Osteoblast (primary cell): ENCODE measurements at regions not wholly inside any gene's neighbourhood (a gene's known extent, or its start where the extent isn't known, plus 50 kb on each side); places are given as distances from the start of the nearest gene placed in this dataset.

Source experiments
- DNase-seq: peaks from one replicate; pipeline ENCODE4 v3.0.0; 2011; ENCODE audit warnings: low spot score, mixed read lengths; ENCODE audit not compliant: insufficient read length; ENCODE audit errors: missing footprints
- H2AFZ ChIP-seq: 2 replicates; pipeline ENCODE4 v1.6.0; 2011; ENCODE audit warnings: mild to moderate bottlenecking, low read length
- H3K27ac ChIP-seq: 2 replicates; pipeline ENCODE4 v1.5.1; 2011; ENCODE audit warnings: mild to moderate bottlenecking, low read depth, low read length, moderate library complexity
- H3K27me3 ChIP-seq: 2 replicates; pipeline ENCODE4 v1.6.0; 2012; ENCODE audit warnings: mild to moderate bottlenecking, control low read depth, inconsistent platforms, low read length, moderate library complexity; ENCODE audit not compliant: insufficient read depth
- H3K36me3 ChIP-seq: 2 replicates; pipeline ENCODE4 v1.5.1; 2011; ENCODE audit warnings: mild to moderate bottlenecking, low read length, control low read depth, moderate library complexity; ENCODE audit not compliant: insufficient read depth
- H3K4me1 ChIP-seq: 2 replicates; pipeline ENCODE4 v1.5.1; 2011; ENCODE audit warnings: mild to moderate bottlenecking, low read length, control low read depth, moderate library complexity; ENCODE audit not compliant: insufficient read depth
- H3K4me2 ChIP-seq: 2 replicates; pipeline ENCODE4 v1.6.0; 2011; ENCODE audit warnings: mild to moderate bottlenecking, low read length; ENCODE audit not compliant: insufficient read depth
- H3K4me3 ChIP-seq: fragments of 200-600 bp; sonication (generic); 3 replicates; pipeline ENCODE4 v1.5.1; 2012; ENCODE audit warnings: mild to moderate bottlenecking, low read length, inconsistent platforms; ENCODE audit not compliant: insufficient read depth
- H3K79me2 ChIP-seq: 2 replicates; pipeline ENCODE4 v1.6.0; 2012; ENCODE audit warnings: mild to moderate bottlenecking, low read length, control low read depth, inconsistent platforms; ENCODE audit not compliant: insufficient read depth
- H3K9me3 ChIP-seq: 2 replicates; pipeline ENCODE4 v1.5.1; 2011; ENCODE audit warnings: low read depth, low read length, control low read depth
- H4K20me1 ChIP-seq: 2 replicates; pipeline ENCODE4 v1.6.0; 2012; ENCODE audit warnings: mild to moderate bottlenecking, low read length, control low read depth; ENCODE audit not compliant: insufficient read depth
- CTCF ChIP-seq: IDR thresholded peaks from 2 replicates; pipeline ENCODE4 v1.5.1; 2011; ENCODE audit warnings: mild to moderate bottlenecking, low read depth, low read length, moderate library complexity; ENCODE audit errors: extremely low read depth

GRCh38 chr13:74200081-74200480 lies 65.9 kb upstream of the KLF12 start:
- no peak overlapping the region for H3K4me3 ChIP-seq
- H4K20me1 ChIP-seq, result no peaks in the 10 kb centered on the region
- TF ChIP-seq CTCF, result no peak
- H3K4me1 ChIP-seq, result peaks cover 41% of the 10 kb centered on the region
- H3K27me3 ChIP-seq, result no peaks in the 10 kb centered on the region
- H3K79me2 ChIP-seq, result no peaks in the 10 kb centered on the region
- H3K27ac ChIP-seq, result peak overlapping the region; percentile 15
- no peaks in the 10 kb centered on the region for H3K9me3 ChIP-seq
- DNase-seq, result peak; percentile 70
- H3K36me3 ChIP-seq, result no peaks in the 10 kb centered on the region
- peak overlapping the region; percentile 9 for H3K4me2 ChIP-seq
- peak overlapping the region; percentile 32 for H2AFZ ChIP-seq

- DNase-seq, result no peak
- H3K4me2 ChIP-seq, result no peak overlapping the region
- H3K9me3 ChIP-seq, result no peaks in the 10 kb centered on the region
- H3K79me2 ChIP-seq, result no peaks in the 10 kb centered on the region
- H3K27ac ChIP-seq, result no peak overlapping the region
- H3K4me3 ChIP-seq, result no peak overlapping the region
- H2AFZ ChIP-seq, result peak overlapping the region; percentile 72
- H4K20me1 ChIP-seq, result no peaks in the 10 kb centered on the region
- H3K4me1 ChIP-seq, result peaks cover 25% of the 10 kb centered on the region
- no peak for TF ChIP-seq CTCF
- H3K36me3 ChIP-seq, result no peaks in the 10 kb centered on the region
- H3K27me3 ChIP-seq, result no peaks in the 10 kb centered on the region
These were observed 63.6 kb upstream of the KLF12 start for GRCh38 chr13:74197677-74198429.

GRCh38 chr13:74194846-74195245 lies 60.6 kb upstream of the KLF12 start:
- peak overlapping the region; percentile 56 for H2AFZ ChIP-seq
- DNase-seq, result no peak
- H3K4me3 ChIP-seq, result no peak overlapping the region
- H3K4me1 ChIP-seq, result peaks cover 7% of the 10 kb centered on the region
- no peaks in the 10 kb centered on the region for H4K20me1 ChIP-seq
- no peaks in the 10 kb centered on the region for H3K79me2 ChIP-seq
- H3K4me2 ChIP-seq, result no peak overlapping the region
- H3K36me3 ChIP-seq, result no peaks in the 10 kb centered on the region
- no peak for TF ChIP-seq CTCF
- no peaks in the 10 kb centered on the region for H3K27me3 ChIP-seq
- peak overlapping the region; percentile 42 for H3K27ac ChIP-seq
- H3K9me3 ChIP-seq, result no peaks in the 10 kb centered on the region

- no peaks in the 10 kb centered on the region for H4K20me1 ChIP-seq
- H3K4me2 ChIP-seq, result no peak overlapping the region
- H3K4me3 ChIP-seq, result no peak overlapping the region
- H3K79me2 ChIP-seq, result no peaks in the 10 kb centered on the region
- no peaks in the 10 kb centered on the region for H3K27me3 ChIP-seq
- no peak overlapping the region for H3K27ac ChIP-seq
- no peak for TF ChIP-seq CTCF
- H3K4me1 ChIP-seq, result peaks cover 7% of the 10 kb centered on the region
- no peaks in the 10 kb centered on the region for H3K9me3 ChIP-seq
- H2AFZ ChIP-seq, result peak overlapping the region; percentile 23
- no peaks in the 10 kb centered on the region for H3K36me3 ChIP-seq
- DNase-seq, result no peak
These were observed 59.2 kb upstream of the KLF12 start for GRCh38 chr13:74193391-74193790.
